Right atrium auricular region (tissue), 2 donors: ENCODE measurements at regions not wholly inside any gene's neighbourhood (a gene's known extent, or its start where the extent isn't known, plus 50 kb on each side); places are given as distances from the start of the nearest gene placed in this dataset.
A peak's percentile ranks its signal among the peaks of the same experiment; 100 is the strongest.

Experiments
- DNase-seq: peaks from one replicate; pipeline ENCODE4 v3.0.0-alpha.2; 2019; ENCODE audit warnings: low spot score
- H3K27ac ChIP-seq, 2 donors: fragments of 200-600 bp; sonication (generic); 1 replicate in 1 of 2; 2 replicates in 1 of 2; pipeline ENCODE4 v1.5.1; 2016 to 2019
- H3K27me3 ChIP-seq, 2 donors: fragments of 200-600 bp; sonication (generic); one replicate each; pipeline versions ENCODE4 v1.5.1 to v1.6.0; 2017 to 2019
- H3K36me3 ChIP-seq: fragments of 200-600 bp; sonication (generic); one replicate; pipeline ENCODE4 v1.5.1; 2016
- H3K4me1 ChIP-seq, 2 donors: fragments of 200-600 bp; sonication (generic); one replicate each; pipeline versions ENCODE4 v1.5.1 to v1.6.0; 2017 to 2019
- H3K4me3 ChIP-seq, 2 donors: fragments of 200-600 bp; sonication (generic); 1 replicate in 1 of 2; 2 replicates in 1 of 2; pipeline ENCODE4 v1.5.1; 2017 to 2019; ENCODE audit warnings: mild to moderate bottlenecking in 1 of 2, moderate library complexity in 1 of 2
- H3K9me3 ChIP-seq, 2 donors: fragments of 200-600 bp; sonication (generic); one replicate each; pipeline ENCODE4 v1.5.1; 2019
- CTCF ChIP-seq, 2 donors: fragments of 200-600 bp; sonication (generic); IDR thresholded peaks; one replicate each; pipeline ENCODE4 v1.5.1; 2019; ENCODE audit warnings: antibody characterized with exemption in 2 of 2

- Histone ChIP-seq H3K9me3 (no peaks in the 10 kb centered on the region), H3K4me1 (no peaks in the 10 kb centered on the region), H3K27ac (no peak overlapping the region), H3K4me3 (no peak overlapping the region), H3K27me3 (no peaks in the 10 kb centered on the region), H3K36me3 (no peaks in the 10 kb centered on the region)
- no peak for TF ChIP-seq CTCF (IDR thresholded peaks at IDR 0.05)
- DNase-seq: no peak
Measured at GRCh38 chr1:2916706-2917105, 104.6 kb upstream of the ACTRT2 start.

- no peak overlapping the region for H3K4me3 ChIP-seq
- H3K27me3 ChIP-seq: no peaks in the 10 kb centered on the region
- no peak for TF ChIP-seq CTCF (IDR thresholded peaks at IDR 0.05)
- DNase-seq: no peak
- no peaks in the 10 kb centered on the region for H3K36me3 ChIP-seq
- no peak overlapping the region for H3K27ac ChIP-seq
- no peaks in the 10 kb centered on the region for H3K4me1 ChIP-seq
- H3K9me3 ChIP-seq: no peaks in the 10 kb centered on the region
Measured at GRCh38 chr1:2917284-2917683, 104.0 kb upstream of the ACTRT2 start.

- no peak for TF ChIP-seq CTCF (IDR thresholded peaks at IDR 0.05)
- no peaks in the 10 kb centered on the region for H3K9me3 ChIP-seq
- H3K4me1 ChIP-seq: no peaks in the 10 kb centered on the region
- no peaks in the 10 kb centered on the region for H3K27me3 ChIP-seq
- no peak overlapping the region for H3K27ac ChIP-seq
- H3K4me3 ChIP-seq: no peak overlapping the region
- H3K36me3 ChIP-seq: no peaks in the 10 kb centered on the region
- DNase-seq: no peak
Measured at GRCh38 chr1:2918441-2918840, 102.8 kb upstream of the ACTRT2 start.

- no peak overlapping the region for H3K27ac ChIP-seq
- H3K9me3 ChIP-seq: no peaks in the 10 kb centered on the region
- H3K27me3 ChIP-seq: no peaks in the 10 kb centered on the region
- DNase-seq: no peak
- H3K4me1 ChIP-seq: no peaks in the 10 kb centered on the region
- H3K4me3 ChIP-seq: no peak overlapping the region
- no peak for TF ChIP-seq CTCF (IDR thresholded peaks at IDR 0.05)
- no peaks in the 10 kb centered on the region for H3K36me3 ChIP-seq
Measured at GRCh38 chr1:2919841-2920240, 101.4 kb upstream of the ACTRT2 start.

GRCh38 chr1:2920421-2921015 lies 100.7 kb upstream of the ACTRT2 start:
- Histone ChIP-seq H3K27ac (no peak overlapping the region), H3K4me3 (no peak overlapping the region), H3K27me3 (no peaks in the 10 kb centered on the region), H3K9me3 (no peaks in the 10 kb centered on the region), H3K4me1 (no peaks in the 10 kb centered on the region), H3K36me3 (no peaks in the 10 kb centered on the region)
- no peak for DNase-seq
- TF ChIP-seq CTCF (IDR thresholded peaks at IDR 0.05): no peak

GRCh38 chr1:2921970-2922686 lies 99.1 kb upstream of the ACTRT2 start:
- Histone ChIP-seq H3K27ac (no peak overlapping the region), H3K27me3 (no peaks in the 10 kb centered on the region), H3K9me3 (no peaks in the 10 kb centered on the region), H3K36me3 (no peaks in the 10 kb centered on the region), H3K4me1 (no peaks in the 10 kb centered on the region), H3K4me3 (no peak overlapping the region)
- peak; percentile 41 to 54 for TF ChIP-seq CTCF (IDR thresholded peaks at IDR 0.05)
- DNase-seq: no peak
